ENCODE measurements at regions not wholly inside any gene's neighbourhood (a gene's known extent, or its start where the extent isn't known, plus 50 kb on each side); places are given as distances from the start of the nearest gene placed in this dataset.

- DNase-seq (ENCODE audit: low read depth, low spot score), result no peak
- Histone ChIP-seq H3K4me1 (ENCODE audit: control insufficient read depth, extremely low read depth, insufficient read depth, low read length) (no peaks in the 10 kb centered on the region), H3K4me3 (ENCODE audit: control insufficient read depth in 2 of 3, extremely low read depth in 1 of 3, insufficient read depth in 2 of 3, low read depth in 1 of 3, low read length in 3 of 3) (no peak overlapping the region), H4K20me1 (ENCODE audit: control insufficient read depth, extremely low read depth, insufficient read depth, low read length) (no peaks in the 10 kb centered on the region), H3K9ac (ENCODE audit: control insufficient read depth, extremely low read depth, insufficient read depth, low read length) (no peak overlapping the region), H3K9me3 (ENCODE audit: control insufficient read depth, low read depth, low read length) (no peaks in the 10 kb centered on the region), H3K27ac (ENCODE audit: control insufficient read depth, insufficient read depth, low read length) (no peak overlapping the region), H3K79me2 (ENCODE audit: control insufficient read depth, insufficient read depth, low read length) (no peaks in the 10 kb centered on the region), H3K27me3 (ENCODE audit: control insufficient read depth, extremely low read depth, insufficient read depth, low read length) (peaks cover 6% of the 10 kb centered on the region), H3K36me3 (ENCODE audit: control insufficient read depth in 2 of 2, extremely low read depth in 1 of 2, insufficient read depth in 2 of 2, low read length in 2 of 2) (no peaks in the 10 kb centered on the region), H3K4me2 (ENCODE audit: control insufficient read depth, extremely low read depth, insufficient read depth, low read depth, low read length) (no peak overlapping the region), H2AFZ (ENCODE audit: control insufficient read depth, low read length) (no peak overlapping the region), H3K9me1 (ENCODE audit: control insufficient read depth, extremely low read depth, insufficient read depth, low read length) (no peaks in the 10 kb centered on the region)
- dilution Hi-C loops (cut with MboI; ENCODE audit: extremely low pct_ligation_motif_present, low sequenced_read_pairs), result no loop called here
- TF ChIP-seq, protein P1, sequence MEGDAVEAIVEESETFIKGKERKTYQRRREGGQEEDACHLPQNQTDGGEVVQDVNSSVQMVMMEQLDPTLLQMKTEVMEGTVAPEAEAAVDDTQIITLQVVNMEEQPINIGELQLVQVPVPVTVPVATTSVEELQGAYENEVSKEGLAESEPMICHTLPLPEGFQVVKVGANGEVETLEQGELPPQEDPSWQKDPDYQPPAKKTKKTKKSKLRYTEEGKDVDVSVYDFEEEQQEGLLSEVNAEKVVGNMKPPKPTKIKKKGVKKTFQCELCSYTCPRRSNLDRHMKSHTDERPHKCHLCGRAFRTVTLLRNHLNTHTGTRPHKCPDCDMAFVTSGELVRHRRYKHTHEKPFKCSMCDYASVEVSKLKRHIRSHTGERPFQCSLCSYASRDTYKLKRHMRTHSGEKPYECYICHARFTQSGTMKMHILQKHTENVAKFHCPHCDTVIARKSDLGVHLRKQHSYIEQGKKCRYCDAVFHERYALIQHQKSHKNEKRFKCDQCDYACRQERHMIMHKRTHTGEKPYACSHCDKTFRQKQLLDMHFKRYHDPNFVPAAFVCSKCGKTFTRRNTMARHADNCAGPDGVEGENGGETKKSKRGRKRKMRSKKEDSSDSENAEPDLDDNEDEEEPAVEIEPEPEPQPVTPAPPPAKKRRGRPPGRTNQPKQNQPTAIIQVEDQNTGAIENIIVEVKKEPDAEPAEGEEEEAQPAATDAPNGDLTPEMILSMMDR (optimal IDR thresholded peaks at IDR 0.05 in 1 of 3, IDR thresholded peaks at IDR 0.05 in 1 of 3, conservative IDR thresholded peaks at IDR 0.05 in 1 of 3; ENCODE audit: extremely low read depth in 1 of 3, insufficient read depth in 2 of 3, low read length in 3 of 3), result peak; percentile 41 to 58 (median 47)
- no peak for TF ChIP-seq EZH2 (IDR thresholded peaks at IDR 0.05; ENCODE audit: low read length)
- FAIRE-seq, result no peak
Measured at GRCh38 chr17:65278050-65278819, 141.1 kb downstream of the RGS9 start.

- no peak for FAIRE-seq
- H3K9ac ChIP-seq (ENCODE audit: control insufficient read depth, extremely low read depth, insufficient read depth, low read length), result no peak overlapping the region
- H2AFZ ChIP-seq (ENCODE audit: control insufficient read depth, low read length), result peak overlapping the region; percentile 28
- peak overlapping the region in 1 of 3 experiments; percentile 5 for H3K4me3 ChIP-seq (ENCODE audit: control insufficient read depth in 2 of 3, extremely low read depth in 1 of 3, insufficient read depth in 2 of 3, low read depth in 1 of 3, low read length in 3 of 3)
- TF ChIP-seq, protein P1 (optimal IDR thresholded peaks at IDR 0.05 in 1 of 3, IDR thresholded peaks at IDR 0.05 in 1 of 3, conservative IDR thresholded peaks at IDR 0.05 in 1 of 3; ENCODE audit: extremely low read depth in 1 of 3, insufficient read depth in 2 of 3, low read length in 3 of 3), result no peak
- TF ChIP-seq EZH2 (IDR thresholded peaks at IDR 0.05; ENCODE audit: low read length), result no peak
- no peak overlapping the region for H3K27ac ChIP-seq (ENCODE audit: control insufficient read depth, insufficient read depth, low read length)
- no peaks in the 10 kb centered on the region for H3K79me2 ChIP-seq (ENCODE audit: control insufficient read depth, insufficient read depth, low read length)
- H3K36me3 ChIP-seq (ENCODE audit: control insufficient read depth in 2 of 2, extremely low read depth in 1 of 2, insufficient read depth in 2 of 2, low read length in 2 of 2), result no peaks in the 10 kb centered on the region
- H4K20me1 ChIP-seq (ENCODE audit: control insufficient read depth, extremely low read depth, insufficient read depth, low read length), result no peaks in the 10 kb centered on the region
- DNase-seq (ENCODE audit: low read depth, low spot score), result no peak
- no peak overlapping the region for H3K4me2 ChIP-seq (ENCODE audit: control insufficient read depth, extremely low read depth, insufficient read depth, low read depth, low read length)
- peaks cover 6% of the 10 kb centered on the region for H3K27me3 ChIP-seq (ENCODE audit: control insufficient read depth, extremely low read depth, insufficient read depth, low read length)
- no peaks in the 10 kb centered on the region for H3K9me1 ChIP-seq (ENCODE audit: control insufficient read depth, extremely low read depth, insufficient read depth, low read length)
- no peaks in the 10 kb centered on the region for H3K9me3 ChIP-seq (ENCODE audit: control insufficient read depth, low read depth, low read length)
- dilution Hi-C loops (cut with MboI; ENCODE audit: extremely low pct_ligation_motif_present, low sequenced_read_pairs), result no loop called here
- H3K4me1 ChIP-seq (ENCODE audit: control insufficient read depth, extremely low read depth, insufficient read depth, low read length), result no peaks in the 10 kb centered on the region
Measured at GRCh38 chr17:65277576-65277975, 140.4 kb downstream of the RGS9 start.
